Tibial nerve (tissue), 3 donors: ENCODE measurements at regions not wholly inside any gene's neighbourhood (a gene's known extent, or its start where the extent isn't known, plus 50 kb on each side); places are given as distances from the start of the nearest gene placed in this dataset.

Experiments used
- POLR2A ChIP-seq, 2 donors: fragments of 450-650 bp; IDR thresholded peaks; one replicate each; pipeline ENCODE4 v1.6.1; 2017; ENCODE audit warnings: antibody characterized with exemption in 2 of 2, mild to moderate bottlenecking in 2 of 2, moderate library complexity in 2 of 2
- TF ChIP-seq, protein P1 (sequence below), 5 experiments: fragments of 200-600 bp in 3 of 5; fragments of 450-650 bp in 2 of 5; sonication (generic) in 3 of 5; IDR thresholded peaks; one replicate each; pipeline ENCODE4 v1.5.1; 2016 to 2019; ENCODE audit warnings: antibody characterized with exemption in 5 of 5, mild to moderate bottlenecking in 3 of 5, moderate library complexity in 2 of 5

GRCh38 chr16:64878940-64879339 lies 242.9 kb downstream of the CDH11 start:
- TF ChIP-seq, protein P1, sequence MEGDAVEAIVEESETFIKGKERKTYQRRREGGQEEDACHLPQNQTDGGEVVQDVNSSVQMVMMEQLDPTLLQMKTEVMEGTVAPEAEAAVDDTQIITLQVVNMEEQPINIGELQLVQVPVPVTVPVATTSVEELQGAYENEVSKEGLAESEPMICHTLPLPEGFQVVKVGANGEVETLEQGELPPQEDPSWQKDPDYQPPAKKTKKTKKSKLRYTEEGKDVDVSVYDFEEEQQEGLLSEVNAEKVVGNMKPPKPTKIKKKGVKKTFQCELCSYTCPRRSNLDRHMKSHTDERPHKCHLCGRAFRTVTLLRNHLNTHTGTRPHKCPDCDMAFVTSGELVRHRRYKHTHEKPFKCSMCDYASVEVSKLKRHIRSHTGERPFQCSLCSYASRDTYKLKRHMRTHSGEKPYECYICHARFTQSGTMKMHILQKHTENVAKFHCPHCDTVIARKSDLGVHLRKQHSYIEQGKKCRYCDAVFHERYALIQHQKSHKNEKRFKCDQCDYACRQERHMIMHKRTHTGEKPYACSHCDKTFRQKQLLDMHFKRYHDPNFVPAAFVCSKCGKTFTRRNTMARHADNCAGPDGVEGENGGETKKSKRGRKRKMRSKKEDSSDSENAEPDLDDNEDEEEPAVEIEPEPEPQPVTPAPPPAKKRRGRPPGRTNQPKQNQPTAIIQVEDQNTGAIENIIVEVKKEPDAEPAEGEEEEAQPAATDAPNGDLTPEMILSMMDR (IDR thresholded peaks at IDR 0.05): no peak
- TF ChIP-seq POLR2A (IDR thresholded peaks at IDR 0.05): no peak
